Keratinocyte (primary cell): ENCODE measurements at regions not wholly inside any gene's neighbourhood (a gene's known extent, or its start where the extent isn't known, plus 50 kb on each side); places are given as distances from the start of the nearest gene placed in this dataset.

Experiments
- CTCF ChIP-seq, 3 experiments: IDR thresholded peaks in 1 of 3; conservative IDR thresholded peaks in 1 of 3; optimal IDR thresholded peaks in 1 of 3; 2 replicates in 2 of 3; 3 replicates in 1 of 3; pipeline versions ENCODE3 to v1.5.1; 2011; ENCODE audit warnings: low read length in 3 of 3, mild to moderate bottlenecking in 3 of 3, moderate library complexity in 2 of 3, control low read depth in 1 of 3, inconsistent platforms in 1 of 3; ENCODE audit not compliant: insufficient read depth in 2 of 3; ENCODE audit errors: extremely low read depth in 1 of 3
- EZH2 ChIP-seq: IDR thresholded peaks from one replicate; pipeline ENCODE4 v1.6.1; 2012; ENCODE audit warnings: inconsistent platforms, mild to moderate bottlenecking, low read length, moderate library complexity

GRCh38 chr1:38547321-38547720, 312.3 kb downstream of the RRAGC start:
- no peak for TF ChIP-seq CTCF (optimal IDR thresholded peaks at IDR 0.05 in 1 of 3, IDR thresholded peaks at IDR 0.05 in 1 of 3, conservative IDR thresholded peaks at IDR 0.05 in 1 of 3; ENCODE audit: extremely low read depth in 1 of 3, insufficient read depth in 2 of 3, low read length in 3 of 3)
- no peak for TF ChIP-seq EZH2
